ENCODE measurements at regions not wholly inside any gene's neighbourhood (a gene's known extent, or its start where the extent isn't known, plus 50 kb on each side); places are given as distances from the start of the nearest gene placed in this dataset.
"Not testable (repeated sequence)": the region's sequence is repeated elsewhere in the genome, so short reads cannot be mapped to it uniquely, and the experiment has no call there.

- DNase-seq: no peak
Measured at GRCh38 chr14:57150449-57150848, 118.3 kb downstream of the EXOC5 start.

GRCh38 chr14:57139173-57139572 lies 129.5 kb downstream of the EXOC5 start:
- no peak for DNase-seq

- no peak for DNase-seq
Measured at GRCh38 chr14:57136669-57137328, 131.9 kb downstream of the EXOC5 start.

- not testable (repeated sequence) for DNase-seq
Measured at GRCh38 chr14:57127809-57128208, 140.9 kb downstream of the EXOC5 start.

GRCh38 chr14:57122129-57122528 lies 146.6 kb downstream of the EXOC5 start:
- DNase-seq: no peak

GRCh38 chr14:57112072-57112807 lies 156.5 kb downstream of the EXOC5 start:
- DNase-seq: not testable (repeated sequence)

- DNase-seq: not testable (repeated sequence)
Measured at GRCh38 chr14:57110411-57110810, 158.3 kb downstream of the EXOC5 start.

GRCh38 chr14:57091030-57091608 lies 177.6 kb downstream of the EXOC5 start:
- no peak for DNase-seq

GRCh38 chr14:57089901-57090300 lies 178.8 kb downstream of the EXOC5 start:
- DNase-seq: no peak

GRCh38 chr14:57087841-57088240 lies 180.9 kb downstream of the EXOC5 start:
- no peak for DNase-seq

GRCh38 chr14:57086271-57087162 lies 182.2 kb downstream of the EXOC5 start:
- no peak for DNase-seq

- no peak for DNase-seq
Measured at GRCh38 chr14:57085801-57086200, 182.9 kb downstream of the EXOC5 start.

GRCh38 chr14:57085043-57085442 lies 183.7 kb downstream of the EXOC5 start:
- no peak for DNase-seq

- no peak for DNase-seq
Measured at GRCh38 chr14:57080691-57081090, 188.0 kb downstream of the EXOC5 start.

GRCh38 chr14:57078054-57078453 lies 190.7 kb downstream of the EXOC5 start:
- no peak for DNase-seq

- no peak for DNase-seq
Measured at GRCh38 chr14:57073986-57074385, 194.7 kb downstream of the EXOC5 start.

GRCh38 chr14:57071639-57072038 lies 197.1 kb downstream of the EXOC5 start:
- no peak for DNase-seq

GRCh38 chr14:57069702-57070101 lies 199.0 kb downstream of the EXOC5 start:
- DNase-seq: no peak

GRCh38 chr14:57068511-57068910 lies 200.2 kb downstream of the EXOC5 start:
- DNase-seq: no peak

GRCh38 chr14:57066887-57067513 lies 201.7 kb downstream of the EXOC5 start:
- no peak for DNase-seq

GRCh38 chr14:57066463-57066862 lies 202.2 kb downstream of the EXOC5 start:
- no peak for DNase-seq

- DNase-seq: no peak
Measured at GRCh38 chr14:57061009-57061711, 207.5 kb downstream of the EXOC5 start.

Measured in NCI-H1048 (cell line).